ENCODE measurements at regions not wholly inside any gene's neighbourhood (a gene's known extent, or its start where the extent isn't known, plus 50 kb on each side); places are given as distances from the start of the nearest gene placed in this dataset.

- no peak for DNase-seq (ENCODE audit: low spot score)
- Histone ChIP-seq H3K27me3 (replicated peaks; ENCODE audit: insufficient read depth) (no peaks in the 10 kb centered on the region), H3K36me3 (no peaks in the 10 kb centered on the region), H3K4me1 (replicated peaks) (no peaks in the 10 kb centered on the region), H3K9me3 (no peaks in the 10 kb centered on the region), H3K4me3 (no peak overlapping the region), H3K27ac (no peak overlapping the region)
- intact Hi-C loops (cut with DNase I), result no loop called here
- TF ChIP-seq POLR2AphosphoS5 (IDR thresholded peaks at IDR 0.05) (no peak), POLR2A (IDR thresholded peaks at IDR 0.05) (no peak), CTCF (IDR thresholded peaks at IDR 0.05) (no peak)
Observed at GRCh38 chr5:117434254-117434653, 859.6 kb upstream of the SEMA6A start.

GRCh38 chr5:117433818-117434217, 859.2 kb upstream of the SEMA6A start:
- H3K9me3 ChIP-seq, result no peaks in the 10 kb centered on the region
- H3K36me3 ChIP-seq, result no peaks in the 10 kb centered on the region
- intact Hi-C loops (cut with DNase I), result no loop called here
- no peak overlapping the region for H3K27ac ChIP-seq
- no peak for DNase-seq (ENCODE audit: low spot score)
- no peaks in the 10 kb centered on the region for H3K27me3 ChIP-seq (replicated peaks; ENCODE audit: insufficient read depth)
- no peak for TF ChIP-seq POLR2AphosphoS5 (IDR thresholded peaks at IDR 0.05)
- no peak overlapping the region for H3K4me3 ChIP-seq
- no peaks in the 10 kb centered on the region for H3K4me1 ChIP-seq (replicated peaks)
- WGBS, result 60% methylated on average over 1 of the region's 1 CpG

- 42% methylated on average over 3 of the region's 3 CpGs for WGBS
- no peak for DNase-seq (ENCODE audit: low spot score)
- Histone ChIP-seq H3K9me3 (no peaks in the 10 kb centered on the region), H3K4me3 (no peak overlapping the region), H3K27me3 (replicated peaks; ENCODE audit: insufficient read depth) (no peaks in the 10 kb centered on the region), H3K27ac (no peak overlapping the region), H3K36me3 (no peaks in the 10 kb centered on the region), H3K4me1 (replicated peaks) (no peaks in the 10 kb centered on the region)
- intact Hi-C loops (cut with DNase I), result no loop called here
- TF ChIP-seq POLR2A (IDR thresholded peaks at IDR 0.05) (no peak), CTCF (IDR thresholded peaks at IDR 0.05) (no peak), POLR2AphosphoS5 (IDR thresholded peaks at IDR 0.05) (no peak)
Observed at GRCh38 chr5:117431091-117431490, 856.5 kb upstream of the SEMA6A start.

GRCh38 chr5:117425163-117425562, 850.5 kb upstream of the SEMA6A start:
- DNase-seq (ENCODE audit: low spot score), result no peak
- Histone ChIP-seq H3K27me3 (replicated peaks; ENCODE audit: insufficient read depth) (no peaks in the 10 kb centered on the region), H3K4me1 (replicated peaks) (no peaks in the 10 kb centered on the region), H3K36me3 (no peaks in the 10 kb centered on the region), H3K9me3 (no peaks in the 10 kb centered on the region), H3K27ac (no peak overlapping the region), H3K4me3 (no peak overlapping the region)
- intact Hi-C loops (cut with DNase I), result no loop called here
- WGBS, result 77% methylated on average over 3 of the region's 3 CpGs
- TF ChIP-seq POLR2AphosphoS5 (IDR thresholded peaks at IDR 0.05) (no peak), CTCF (IDR thresholded peaks at IDR 0.05) (no peak), POLR2A (IDR thresholded peaks at IDR 0.05) (no peak)

GRCh38 chr5:117424559-117424958, 849.9 kb upstream of the SEMA6A start:
- WGBS, result 97% methylated on average over 2 of the region's 2 CpGs
- Histone ChIP-seq H3K4me3 (no peak overlapping the region), H3K36me3 (no peaks in the 10 kb centered on the region), H3K27ac (no peak overlapping the region), H3K4me1 (replicated peaks) (no peaks in the 10 kb centered on the region), H3K9me3 (no peaks in the 10 kb centered on the region), H3K27me3 (replicated peaks; ENCODE audit: insufficient read depth) (no peaks in the 10 kb centered on the region)
- TF ChIP-seq POLR2AphosphoS5 (IDR thresholded peaks at IDR 0.05) (no peak), POLR2A (IDR thresholded peaks at IDR 0.05) (no peak), CTCF (IDR thresholded peaks at IDR 0.05) (no peak)
- intact Hi-C loops (cut with DNase I), result no loop called here
- DNase-seq (ENCODE audit: low spot score), result no peak
